GM18861 (cell line): ENCODE measurements at regions not wholly inside any gene's neighbourhood (a gene's known extent, or its start where the extent isn't known, plus 50 kb on each side); places are given as distances from the start of the nearest gene placed in this dataset.

ENCODE experiments used
- ATAC-seq: cut with Tn5 transposase; IDR thresholded peaks from one replicate; pipeline ENCODE4 v1.9.1; 2021; ENCODE audit not compliant: unreplicated experiment

DNA sequence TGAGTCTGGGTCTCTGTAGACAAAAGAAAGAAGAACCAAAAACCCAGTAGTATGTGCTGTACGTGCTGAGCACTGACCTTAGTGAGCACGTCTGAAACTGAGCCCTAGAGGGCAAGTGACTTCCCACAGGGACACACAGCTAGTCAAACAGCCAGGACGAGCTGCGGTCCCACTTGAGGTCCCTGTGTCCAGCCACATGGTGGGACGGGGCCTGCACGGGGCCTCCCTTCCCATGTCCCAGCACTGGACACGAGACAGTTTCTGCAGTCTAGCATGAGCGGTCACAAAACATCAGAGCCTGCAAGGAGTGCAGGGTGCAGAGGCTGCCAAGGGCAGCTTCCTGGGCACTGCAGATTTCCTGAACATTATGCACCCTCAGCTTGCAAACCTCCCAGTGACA, 121.6 kb downstream of the NCOR2 start:
- no peak for ATAC-seq

DNA sequence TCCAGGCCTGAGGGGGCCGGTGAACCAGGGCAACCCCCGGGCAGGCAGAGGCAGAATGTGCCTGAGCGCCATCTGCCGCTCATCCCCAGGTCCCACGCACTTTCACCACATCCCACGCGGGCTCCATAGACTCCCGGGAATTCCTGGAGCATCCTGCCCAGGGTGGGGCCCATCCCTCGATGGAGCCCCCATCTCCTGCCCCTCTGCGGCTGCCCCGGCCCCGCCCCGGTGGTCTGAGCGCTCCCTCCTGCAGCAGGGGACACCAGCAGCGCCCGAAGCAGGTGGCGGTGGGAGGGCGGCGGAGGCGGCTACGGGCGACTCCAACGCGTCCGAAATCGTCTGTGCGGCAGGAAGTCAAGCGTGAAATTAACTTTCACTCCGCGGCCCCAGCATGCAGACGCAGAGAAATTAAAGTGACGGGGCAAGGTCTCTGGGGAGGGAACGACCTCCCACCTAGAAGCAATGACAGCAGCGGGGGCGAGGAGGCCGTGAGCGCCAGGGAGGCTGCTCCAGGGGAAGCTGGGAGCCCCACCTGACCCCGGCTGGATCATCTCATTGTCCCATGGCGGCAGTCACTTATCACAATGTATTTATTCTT, 122.2 kb downstream of the NCOR2 start:
- no peak for ATAC-seq

GRCh38 chr12:124443931-124444712, 123.3 kb downstream of the NCOR2 start:
- no peak for ATAC-seq

DNA sequence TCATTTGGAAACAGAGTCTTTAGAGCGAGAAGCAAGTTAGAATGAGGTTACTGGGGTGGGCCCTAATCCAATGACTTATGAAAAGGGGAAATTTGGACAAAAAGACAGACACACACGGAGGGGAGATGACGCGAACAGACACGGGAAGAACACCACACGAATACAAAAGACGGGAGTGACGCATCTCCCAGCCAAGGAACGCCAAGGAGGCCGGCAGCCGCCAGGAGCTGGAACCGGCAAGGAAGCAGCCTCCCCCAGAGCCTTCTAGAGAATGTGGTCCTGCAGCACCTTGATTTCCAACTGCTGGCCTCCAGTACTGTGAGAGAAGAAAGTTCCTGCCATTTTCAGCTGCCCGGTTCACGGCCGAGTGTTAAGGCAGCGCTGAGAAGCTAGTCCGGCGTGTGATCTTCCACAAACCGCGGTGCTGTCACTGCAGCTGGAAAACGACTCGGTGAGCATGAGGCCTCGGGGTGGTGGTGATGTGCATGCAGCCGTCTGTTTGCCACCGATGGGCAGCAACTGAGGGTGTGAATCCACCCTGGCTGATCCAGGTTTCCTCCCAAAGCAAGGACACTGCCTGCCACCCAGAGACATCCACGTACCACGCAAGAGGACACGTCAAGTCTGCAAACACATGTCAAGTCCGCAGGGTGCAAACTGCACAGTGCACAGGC, 124.5 kb downstream of the NCOR2 start:
- ATAC-seq: no peak

DNA sequence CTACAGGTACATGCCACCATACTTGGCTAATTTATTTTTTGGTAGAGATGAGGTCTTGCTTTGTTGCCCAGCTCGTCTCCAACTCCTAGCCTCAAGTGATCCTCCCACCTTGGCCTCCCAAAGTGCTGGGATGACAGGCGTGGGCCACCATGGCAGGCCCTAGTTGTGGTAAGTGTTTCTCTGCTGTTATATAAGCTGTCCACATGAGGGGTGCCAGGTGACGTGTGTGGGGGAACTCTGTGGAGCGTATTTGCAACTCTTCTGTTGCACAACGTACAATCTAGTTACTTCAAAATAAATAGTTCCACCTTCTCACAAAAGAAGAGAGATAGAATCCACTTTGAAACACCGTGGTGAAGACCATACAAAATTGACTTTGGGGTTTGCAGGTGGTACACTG, 125.1 kb downstream of the NCOR2 start:
- ATAC-seq: no peak

DNA sequence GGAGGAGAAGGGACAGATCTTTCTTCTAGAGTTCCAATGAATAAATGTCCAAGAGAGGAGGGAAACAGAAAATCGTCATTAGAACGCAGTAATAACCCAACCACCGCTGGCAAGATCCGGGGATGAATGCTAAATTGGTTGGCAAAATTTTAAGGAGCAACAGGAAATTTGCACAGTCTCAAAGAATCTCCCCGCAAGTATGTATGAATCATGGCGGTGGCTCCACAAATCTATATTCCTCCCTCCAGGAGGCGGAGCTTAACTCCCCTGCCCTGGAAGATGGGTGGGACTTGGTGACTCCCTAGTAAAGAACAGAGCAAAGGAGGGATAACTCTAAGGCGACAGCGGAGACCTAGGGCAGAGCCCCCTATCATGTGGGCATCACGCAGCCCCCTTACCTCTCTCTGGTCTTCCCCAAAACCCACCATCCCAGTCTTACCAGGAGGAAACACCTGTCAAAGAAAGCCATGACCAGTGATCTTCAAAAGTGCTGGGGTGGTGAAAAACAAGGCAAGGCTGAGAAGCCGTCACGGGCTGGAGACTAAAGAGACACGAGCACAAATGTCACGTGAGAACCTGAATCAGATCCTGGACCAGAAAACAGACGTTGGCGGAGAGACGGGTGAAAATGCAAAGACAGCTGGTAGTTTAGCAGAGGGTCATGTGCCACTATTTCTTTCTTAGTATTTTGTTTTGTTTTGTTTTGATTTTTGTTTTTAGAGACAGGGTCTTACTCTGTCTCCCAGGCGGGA, 125.8 kb downstream of the NCOR2 start:
- no peak for ATAC-seq

DNA sequence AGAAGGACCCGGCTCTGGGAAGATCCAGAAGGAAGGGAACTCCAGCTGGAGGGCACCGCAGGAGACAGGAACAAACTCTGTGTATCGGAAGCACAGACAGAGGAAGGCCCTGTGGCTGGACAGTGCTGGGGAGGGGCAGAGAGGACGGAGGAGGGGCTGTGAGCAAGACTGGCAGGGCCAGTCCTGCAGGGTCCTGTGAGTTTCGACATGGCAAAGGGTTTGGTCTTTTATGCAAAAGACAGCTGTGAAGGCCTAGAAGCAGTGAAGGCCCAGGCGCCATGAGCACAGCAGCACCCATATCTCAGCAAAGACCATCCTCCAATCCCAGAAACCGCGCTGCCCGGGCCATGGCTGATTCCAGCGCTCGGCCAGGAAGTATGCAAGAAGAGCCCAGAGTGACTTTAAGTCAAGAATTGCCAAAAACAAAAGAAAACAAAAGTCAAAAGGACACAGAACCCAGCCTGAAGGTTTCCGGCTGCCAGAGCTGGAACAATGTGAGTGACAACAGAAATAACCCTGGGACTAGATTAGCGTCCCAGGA, 126.5 kb downstream of the NCOR2 start:
- ATAC-seq: no peak

DNA sequence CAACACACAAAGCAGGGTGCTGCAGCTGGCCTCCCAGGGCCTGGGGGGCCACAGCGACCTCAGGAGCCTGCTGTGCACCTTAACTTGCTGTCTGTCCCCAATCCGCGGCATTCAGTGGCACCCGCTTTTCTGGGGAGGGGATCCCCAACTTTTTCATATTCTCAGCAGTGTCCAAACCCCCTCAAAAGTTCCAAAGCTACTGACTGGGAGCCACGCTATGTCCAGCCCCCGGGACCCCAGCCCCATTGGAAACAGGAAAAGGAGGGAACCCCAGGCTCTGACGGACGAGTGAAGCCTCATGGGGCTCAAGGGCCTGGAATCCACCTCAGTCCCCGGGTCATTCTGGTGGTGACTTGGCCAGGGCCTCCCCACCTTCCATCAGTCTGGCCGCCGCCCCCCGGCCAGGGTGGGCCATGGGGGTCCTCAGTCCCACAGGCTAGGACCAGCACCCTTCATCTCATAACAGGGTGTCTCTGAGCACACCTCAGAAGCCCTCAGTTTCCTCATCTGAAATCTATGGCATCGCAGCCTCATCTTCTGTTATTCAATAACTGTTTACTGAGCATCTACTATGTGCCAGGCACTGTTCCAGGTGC, 127.3 kb downstream of the NCOR2 start:
- no peak for ATAC-seq

DNA sequence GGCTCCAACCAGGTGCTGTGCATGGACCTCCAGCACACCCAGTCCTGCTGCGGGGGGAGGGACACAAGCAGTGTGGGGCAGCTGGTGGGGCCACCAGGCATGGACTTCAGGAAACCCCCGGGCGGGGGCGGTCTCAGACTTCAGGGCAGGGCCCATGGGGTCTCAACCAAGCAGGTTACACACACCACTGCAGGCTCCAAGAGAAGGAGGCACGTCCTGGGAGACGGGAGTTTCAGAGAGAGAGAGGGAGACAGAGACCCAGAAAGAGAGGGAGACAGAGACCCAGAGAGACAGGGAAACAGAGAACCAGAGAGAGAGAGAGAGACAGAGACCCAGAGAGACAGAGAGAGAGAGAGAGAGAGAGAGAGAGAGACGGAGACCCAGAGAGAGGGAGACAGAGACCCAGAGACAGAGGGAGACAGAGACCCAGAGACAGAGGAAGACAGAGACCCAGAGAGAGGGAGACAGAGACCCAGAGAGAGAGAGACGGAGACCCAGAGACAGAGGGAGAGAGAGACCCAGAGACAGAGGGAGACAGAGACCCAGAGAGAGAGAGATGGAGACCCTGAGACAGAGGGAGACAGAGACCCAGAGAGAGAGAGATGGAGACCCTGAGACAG, 128.9 kb downstream of the NCOR2 start:
- ATAC-seq: no peak

- no peak for ATAC-seq
Measured at GRCh38 chr12:124437617-124438436, 129.6 kb downstream of the NCOR2 start.

GRCh38 chr12:124437121-124437520, 130.3 kb downstream of the NCOR2 start:
- ATAC-seq: no peak

GRCh38 chr12:124436366-124436765, 131.0 kb downstream of the NCOR2 start:
- ATAC-seq: no peak

- ATAC-seq: no peak
Measured at GRCh38 chr12:124435806-124436345, 131.5 kb downstream of the NCOR2 start.

GRCh38 chr12:124434951-124435805, 132.2 kb downstream of the NCOR2 start:
- no peak for ATAC-seq

DNA sequence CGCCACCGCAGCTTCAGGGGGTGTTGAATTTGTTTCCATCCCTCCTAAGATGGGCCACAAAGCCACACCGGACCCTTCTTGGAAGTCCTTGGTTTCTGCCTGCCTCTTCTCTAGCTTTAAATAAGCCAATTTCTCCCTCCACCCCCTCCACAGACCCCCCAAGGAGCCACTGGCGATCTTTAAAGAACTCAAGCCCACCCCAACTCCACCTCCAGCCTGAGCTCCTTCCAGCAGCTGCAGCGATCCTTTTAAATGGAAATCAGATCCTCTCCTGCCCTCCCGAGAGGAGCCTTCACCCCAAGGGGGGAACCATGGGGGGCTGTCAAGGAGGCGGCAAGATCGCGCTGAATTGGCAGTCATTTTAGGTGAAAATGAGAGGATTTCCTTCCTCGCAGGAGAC, 133.1 kb downstream of the NCOR2 start:
- no peak for ATAC-seq

DNA sequence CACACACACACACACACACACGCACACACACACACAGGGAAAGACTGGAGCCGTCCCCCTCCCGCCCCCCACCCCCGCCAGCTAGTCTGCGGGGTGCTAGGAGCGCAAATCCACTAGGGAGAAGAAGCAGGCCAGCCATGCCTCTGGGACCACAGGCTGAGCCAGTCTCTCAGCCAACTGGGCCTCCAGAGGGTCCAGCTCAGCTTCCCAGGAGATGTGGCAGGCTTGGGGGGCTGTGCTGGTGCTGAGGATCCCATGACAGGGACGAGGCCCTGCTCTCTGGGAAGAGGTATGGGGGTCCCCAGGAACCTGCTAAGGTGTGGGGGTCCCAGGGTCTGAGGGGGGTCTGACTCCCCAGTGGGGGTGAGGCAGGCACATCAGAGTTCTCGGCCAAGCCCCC, 133.5 kb downstream of the NCOR2 start:
- ATAC-seq: no peak

- ATAC-seq: no peak
Measured at GRCh38 chr12:124433147-124433874, 134.1 kb downstream of the NCOR2 start.

- ATAC-seq: no peak
Measured at GRCh38 chr12:124432376-124432775, 135.0 kb downstream of the NCOR2 start.
